ENCODE measurements at regions not wholly inside any gene's neighbourhood (a gene's known extent, or its start where the extent isn't known, plus 50 kb on each side); places are given as distances from the start of the nearest gene placed in this dataset.

GRCh38 chr20:40390654-40391053 is 298.4 kb downstream of the MAFB start:
- DNase-seq (ENCODE audit: low read depth, low spot score) (no peak), FAIRE-seq (no peak)
- Histone ChIP-seq H3K9me1 (replicated peaks; ENCODE audit: control insufficient read depth, extremely low read depth, insufficient read depth, low read length) (no peaks in the 10 kb centered on the region), H3K27ac (ENCODE audit: insufficient read depth, low read depth, low read length) (no peak overlapping the region), H3K36me3 (ENCODE audit: control insufficient read depth in 2 of 2, extremely low read depth in 1 of 2, insufficient read depth in 2 of 2, low read length in 2 of 2) (no peaks in the 10 kb centered on the region), H3K27me3 (ENCODE audit: control insufficient read depth in 2 of 2, insufficient read depth in 2 of 2, low read length in 2 of 2) (no peaks in the 10 kb centered on the region), H2AFZ (ENCODE audit: low read depth, low read length) (no peak overlapping the region), H3K9me3 (replicated peaks; ENCODE audit: control insufficient read depth, insufficient read depth, low read length) (no peaks in the 10 kb centered on the region), H4K20me1 (replicated peaks; ENCODE audit: control insufficient read depth, extremely low read depth, insufficient read depth, low read length) (no peaks in the 10 kb centered on the region), H3K79me2 (ENCODE audit: control insufficient read depth, insufficient read depth, low read length) (no peaks in the 10 kb centered on the region), H3K4me2 (ENCODE audit: insufficient read depth, low read length) (no peak overlapping the region), H3K4me3 (replicated peaks in 1 of 3; ENCODE audit: insufficient read depth in 1 of 3, low read depth in 1 of 3, low read length in 3 of 3) (no peak overlapping the region), H3K9ac (replicated peaks; ENCODE audit: extremely low read depth, insufficient read depth, low read length) (no peak overlapping the region), H3K4me1 (ENCODE audit: control insufficient read depth, extremely low read depth, insufficient read depth, low read length) (no peaks in the 10 kb centered on the region)
- intact Hi-C loops (cut with micrococcal nuclease) (no loop called here), dilution Hi-C loops (cut with MboI; ENCODE audit: extremely low pct_ligation_motif_present, low sequenced_read_pairs) (no loop called here)
- TF ChIP-seq, protein P1, sequence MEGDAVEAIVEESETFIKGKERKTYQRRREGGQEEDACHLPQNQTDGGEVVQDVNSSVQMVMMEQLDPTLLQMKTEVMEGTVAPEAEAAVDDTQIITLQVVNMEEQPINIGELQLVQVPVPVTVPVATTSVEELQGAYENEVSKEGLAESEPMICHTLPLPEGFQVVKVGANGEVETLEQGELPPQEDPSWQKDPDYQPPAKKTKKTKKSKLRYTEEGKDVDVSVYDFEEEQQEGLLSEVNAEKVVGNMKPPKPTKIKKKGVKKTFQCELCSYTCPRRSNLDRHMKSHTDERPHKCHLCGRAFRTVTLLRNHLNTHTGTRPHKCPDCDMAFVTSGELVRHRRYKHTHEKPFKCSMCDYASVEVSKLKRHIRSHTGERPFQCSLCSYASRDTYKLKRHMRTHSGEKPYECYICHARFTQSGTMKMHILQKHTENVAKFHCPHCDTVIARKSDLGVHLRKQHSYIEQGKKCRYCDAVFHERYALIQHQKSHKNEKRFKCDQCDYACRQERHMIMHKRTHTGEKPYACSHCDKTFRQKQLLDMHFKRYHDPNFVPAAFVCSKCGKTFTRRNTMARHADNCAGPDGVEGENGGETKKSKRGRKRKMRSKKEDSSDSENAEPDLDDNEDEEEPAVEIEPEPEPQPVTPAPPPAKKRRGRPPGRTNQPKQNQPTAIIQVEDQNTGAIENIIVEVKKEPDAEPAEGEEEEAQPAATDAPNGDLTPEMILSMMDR (IDR thresholded peaks at IDR 0.05; ENCODE audit: extremely low read depth in 1 of 2, insufficient read depth in 1 of 2, low read depth in 1 of 2, low read length in 2 of 2) = no peak
- no peak for TF ChIP-seq MYC (IDR thresholded peaks at IDR 0.05; ENCODE audit: low read depth, low read length)
- ChIA-PET POLR2A (no interaction called here), CTCF (no interaction called here)
- BruUV-seq (replicated peaks) = no TSS peak

DNA sequence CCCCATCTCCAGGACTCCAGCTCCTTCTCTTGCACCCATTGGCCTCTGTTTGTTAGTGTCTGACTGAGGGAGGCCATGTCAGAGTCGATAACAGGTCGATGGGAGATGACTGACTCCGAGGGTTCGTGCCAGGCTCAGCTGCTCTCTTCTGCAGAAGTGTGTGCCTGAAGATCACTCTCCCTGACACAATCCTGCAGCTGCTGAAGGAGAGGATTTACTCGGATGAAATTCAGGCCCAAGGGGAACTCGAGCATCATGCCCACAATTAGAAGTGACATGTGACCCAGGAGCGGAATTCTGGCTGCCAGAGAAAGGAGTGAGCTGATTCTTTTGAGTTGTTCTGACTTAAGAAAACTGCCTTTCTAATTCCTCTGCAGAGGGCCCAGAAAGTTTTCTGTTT is 318.2 kb downstream of the MAFB start:
- H3K9me1 ChIP-seq (replicated peaks; ENCODE audit: control insufficient read depth, extremely low read depth, insufficient read depth, low read length) = no peaks in the 10 kb centered on the region
- FAIRE-seq (no peak), DNase-seq (ENCODE audit: low read depth, low spot score) (no peak)
- TF ChIP-seq MYC (IDR thresholded peaks at IDR 0.05; ENCODE audit: low read depth, low read length) (no peak), FOS (IDR thresholded peaks at IDR 0.05; ENCODE audit: borderline replicate concordance, insufficient read depth, low read length) (no peak), EZH2 (IDR thresholded peaks at IDR 0.05; ENCODE audit: borderline replicate concordance, low read depth, low read length, severe bottlenecking) (no peak), JUN (IDR thresholded peaks at IDR 0.05; ENCODE audit: borderline replicate concordance, insufficient read depth, insufficient read length, low read depth) (no peak), POLR2A (IDR thresholded peaks at IDR 0.05; ENCODE audit: low read depth, low read length) (no peak), POLR2AphosphoS5 (IDR thresholded peaks at IDR 0.05; ENCODE audit: insufficient read depth, low read depth, low read length) (no peak)
- TF ChIP-seq, protein P1 (IDR thresholded peaks at IDR 0.05; ENCODE audit: extremely low read depth in 1 of 2, insufficient read depth in 1 of 2, low read depth in 1 of 2, low read length in 2 of 2) = no peak
- TF ChIP-seq, protein P2, sequence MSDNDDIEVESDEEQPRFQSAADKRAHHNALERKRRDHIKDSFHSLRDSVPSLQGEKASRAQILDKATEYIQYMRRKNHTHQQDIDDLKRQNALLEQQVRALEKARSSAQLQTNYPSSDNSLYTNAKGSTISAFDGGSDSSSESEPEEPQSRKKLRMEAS (IDR thresholded peaks at IDR 0.05; ENCODE audit: insufficient read depth, insufficient read length) = no peak
- no peaks in the 10 kb centered on the region for H3K36me3 ChIP-seq (ENCODE audit: control insufficient read depth in 2 of 2, extremely low read depth in 1 of 2, insufficient read depth in 2 of 2, low read length in 2 of 2)
- no peak overlapping the region for H3K9ac ChIP-seq (replicated peaks; ENCODE audit: extremely low read depth, insufficient read depth, low read length)
- no peaks in the 10 kb centered on the region for H4K20me1 ChIP-seq (replicated peaks; ENCODE audit: control insufficient read depth, extremely low read depth, insufficient read depth, low read length)
- no TSS peak for BruUV-seq (replicated peaks)
- H3K4me3 ChIP-seq (replicated peaks in 1 of 3; ENCODE audit: insufficient read depth in 1 of 3, low read depth in 1 of 3, low read length in 3 of 3) = no peak overlapping the region
- H3K27ac ChIP-seq (ENCODE audit: insufficient read depth, low read depth, low read length) = no peak overlapping the region
- H3K27me3 ChIP-seq (ENCODE audit: control insufficient read depth in 2 of 2, insufficient read depth in 2 of 2, low read length in 2 of 2) = no peaks in the 10 kb centered on the region
- H3K79me2 ChIP-seq (ENCODE audit: control insufficient read depth, insufficient read depth, low read length) = no peaks in the 10 kb centered on the region
- H3K4me2 ChIP-seq (ENCODE audit: insufficient read depth, low read length) = no peak overlapping the region
- POLR2A ChIA-PET = no interaction called here
- dilution Hi-C loops (cut with MboI; ENCODE audit: extremely low pct_ligation_motif_present, low sequenced_read_pairs) (no loop called here), intact Hi-C loops (cut with micrococcal nuclease) (no loop called here)
- CTCF ChIA-PET = no interaction called here
- H3K9me3 ChIP-seq (replicated peaks; ENCODE audit: control insufficient read depth, insufficient read depth, low read length) = no peaks in the 10 kb centered on the region
- H2AFZ ChIP-seq (ENCODE audit: low read depth, low read length) = no peak overlapping the region
- no peaks in the 10 kb centered on the region for H3K4me1 ChIP-seq (ENCODE audit: control insufficient read depth, extremely low read depth, insufficient read depth, low read length)
